ENCODE measurements at regions not wholly inside any gene's neighbourhood (a gene's known extent, or its start where the extent isn't known, plus 50 kb on each side); places are given as distances from the start of the nearest gene placed in this dataset.

DNA sequence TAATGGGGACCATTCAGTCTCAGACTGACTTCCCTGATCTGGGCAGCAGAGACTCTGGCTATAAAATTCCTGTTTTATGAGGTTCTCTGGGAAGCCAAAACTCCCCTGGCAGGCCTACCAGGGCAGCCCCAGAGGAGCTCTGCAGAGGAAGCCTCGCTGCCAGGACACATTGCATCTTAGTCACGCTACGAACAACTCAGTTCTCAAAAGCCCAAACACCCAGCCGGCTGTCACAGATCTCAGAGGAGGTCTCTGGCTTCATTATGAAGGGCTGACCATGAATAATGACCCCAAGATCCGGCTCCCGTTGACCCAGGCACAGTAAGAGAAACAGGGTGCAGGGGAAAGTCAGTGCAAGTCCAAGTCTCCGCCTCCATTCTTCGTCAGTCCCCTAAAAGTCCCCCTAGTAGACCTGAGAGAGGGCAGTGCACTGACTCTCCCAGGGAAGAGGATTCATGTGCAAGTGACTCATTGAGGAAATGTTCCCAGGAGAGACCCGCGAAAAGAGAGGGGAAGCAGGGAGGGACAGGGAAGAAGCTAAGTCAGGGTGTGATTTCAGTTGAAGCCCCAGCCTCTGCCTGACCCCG, 212.3 kb downstream of the CYP26B1 start:
- no peak overlapping the region for H3K23ac ChIP-seq (ENCODE audit: insufficient read length)
- no peak overlapping the region for H4K5ac ChIP-seq (ENCODE audit: insufficient read length, low read depth, low read length)
- WGBS, 2 experiments (ENCODE audit: extremely low coverage in 1 of 2, insufficient coverage in 1 of 2, insufficient read length in 1 of 2, insufficient replicate concordance in 2 of 2, low coverage in 1 of 2, low lambda C conversion rate in 2 of 2, missing lambda C conversion rate in 1 of 2), result 92% methylated on average over 11 of the region's 11 CpGs; no CpG with 5 or more reads in 1 of the 2 experiments
- no peak overlapping the region for H3K27ac ChIP-seq (ENCODE audit: low read depth, low read length)
- H3K4me2 ChIP-seq (ENCODE audit: insufficient read depth in 1 of 2, low read depth in 2 of 2, low read length in 2 of 2), result no peak overlapping the region
- peak overlapping the region; percentile 10; the same call in 1 of the 2 replicates for H4K8ac ChIP-seq (ENCODE audit: extremely low read depth, insufficient read depth, low read length)
- CTCF ChIA-PET (ENCODE audit: partially characterized antibody), result interaction anchor here (0.6 to 8.3 kb wide), 10 partner anchors 7 to 389 kb away, joined by 3 to 90 read pairs (median 5); no protein-coding TSS in a partner anchor
- H3K4ac ChIP-seq (replicated peaks; ENCODE audit: insufficient read length, low read depth, low read length), result no peak overlapping the region
- no peaks in the 10 kb centered on the region for H3K9me3 ChIP-seq (ENCODE audit: insufficient read depth in 2 of 2, low read depth in 1 of 2, low read length in 1 of 2)
- H3K4me1 ChIP-seq (replicated peaks in 1 of 4; ENCODE audit: control insufficient read depth in 3 of 4, insufficient read depth in 4 of 4, low read length in 3 of 4), result no peaks in the 10 kb centered on the region; a peak in 1 of 7 replicates
- no peak overlapping the region for H4K91ac ChIP-seq (replicated peaks; ENCODE audit: insufficient read length, low read length)
- H3K23me2 ChIP-seq (ENCODE audit: low read depth, low read length), result no peaks in the 10 kb centered on the region
- POLR2A ChIA-PET (ENCODE audit: partially characterized antibody), result interaction anchor here (0.6 to 2.4 kb wide), 2 partner anchors 15 to 189 kb away, joined by 3 to 5 read pairs; no protein-coding TSS in a partner anchor
- no peak overlapping the region for H3K18ac ChIP-seq (ENCODE audit: extremely low read depth, low read length)
- H2BK120ac ChIP-seq (replicated peaks; ENCODE audit: low read depth, low read length), result no peak overlapping the region
- H3K56ac ChIP-seq (replicated peaks; ENCODE audit: insufficient read length, low read depth, low read length), result no peak overlapping the region
- no peaks in the 10 kb centered on the region for H3K79me1 ChIP-seq (ENCODE audit: low read depth, low read length)
- no peaks in the 10 kb centered on the region for H3K79me2 ChIP-seq (ENCODE audit: control insufficient read depth in 1 of 2, insufficient read depth in 2 of 2, low read length in 2 of 2)
- H2BK12ac ChIP-seq (ENCODE audit: low read depth, low read length), result no peak overlapping the region
- H3K14ac ChIP-seq (ENCODE audit: insufficient read length), result no peak overlapping the region
- H3K36me3 ChIP-seq (ENCODE audit: control insufficient read depth in 2 of 4, insufficient read depth in 4 of 4, low read length in 3 of 4), result no peaks in the 10 kb centered on the region
- H3K4me3 ChIP-seq (ENCODE audit: extremely low read depth in 1 of 4, insufficient read depth in 2 of 4, low read depth in 3 of 4, low read length in 4 of 4), result no peak overlapping the region
- FAIRE-seq (no peak), DNase-seq (ENCODE audit: low read depth in 1 of 2, low spot score in 2 of 2) (peak in 1 of 2 experiments; percentile 23)
- no peak overlapping the region for H2BK15ac ChIP-seq (ENCODE audit: low read length)
- peak overlapping the region; percentile 39; the same call in 1 of the 2 replicates for H2AFZ ChIP-seq (ENCODE audit: low read length)
- H3K9ac ChIP-seq (replicated peaks in 1 of 4; ENCODE audit: extremely low read depth in 1 of 4, low read depth in 3 of 4, low read length in 3 of 4), result no peak overlapping the region
- H4K20me1 ChIP-seq (replicated peaks in 1 of 2; ENCODE audit: control insufficient read depth in 1 of 2, insufficient read depth in 2 of 2, low read length in 2 of 2), result no peaks in the 10 kb centered on the region
- no peak overlapping the region for H2BK20ac ChIP-seq (ENCODE audit: low read length)
- H2BK5ac ChIP-seq (ENCODE audit: low read depth, low read length), result no peak overlapping the region
- no peaks in the 10 kb centered on the region for H3K27me3 ChIP-seq (replicated peaks in 1 of 4; ENCODE audit: control insufficient read depth in 3 of 4, extremely low read depth in 1 of 4, insufficient read depth in 3 of 4, low read length in 3 of 4)
- no peak overlapping the region for H2AK5ac ChIP-seq (ENCODE audit: low read depth, low read length)
- TF ChIP-seq POLR2AphosphoS5 (IDR thresholded peaks at IDR 0.05; ENCODE audit: low read depth, low read length) (no peak), CTBP2 (IDR thresholded peaks at IDR 0.05; ENCODE audit: borderline replicate concordance, insufficient read depth, insufficient read length, low read length) (no peak), KDM5A (IDR thresholded peaks at IDR 0.05; ENCODE audit: low read length) (no peak), KDM4A (IDR thresholded peaks at IDR 0.05; ENCODE audit: low read depth, low read length, severe bottlenecking) (no peak), SIRT6 (IDR thresholded peaks at IDR 0.05; ENCODE audit: low read length) (no peak), CTCF (IDR thresholded peaks at IDR 0.05; ENCODE audit: control extremely low read depth in 1 of 3, insufficient read depth in 1 of 3, low read depth in 1 of 3, low read length in 3 of 3) (no peak), JUND (IDR thresholded peaks at IDR 0.05; ENCODE audit: low read length) (no peak), RBBP5 (IDR thresholded peaks at IDR 0.05; ENCODE audit: borderline replicate concordance, low read depth, low read length) (no peak), TAF1 (IDR thresholded peaks at IDR 0.05; ENCODE audit: low read depth, low read length) (no peak), YY1 (IDR thresholded peaks at IDR 0.05; ENCODE audit: low read depth, low read length) (no peak), SAP30 (IDR thresholded peaks at IDR 0.05; ENCODE audit: insufficient read depth, insufficient replicate concordance, low read length) (no peak)
